HepG2 (cell line): ENCODE measurements at regions not wholly inside any gene's neighbourhood (a gene's known extent, or its start where the extent isn't known, plus 50 kb on each side); places are given as distances from the start of the nearest gene placed in this dataset.

Experiments used
- ATAC-seq: fragments of 200-7000 bp; cut with Tn5 transposase; 3 replicates; pipeline ENCODE4 v1.9.1; 2020; ENCODE audit warnings: mild to moderate bottlenecking, moderate library complexity
- BruUV-seq: library from RNA; stranded (reverse); fragments of 400-500 nt; replicated peaks from 2 replicates; lab custom pipeline; 2021; lab: Mats Ljungman, UMichigan
- CTCF ChIA-PET: fragments of 300-600 bp; formaldehyde crosslinking; extraction: SDS; loops from one replicate; lab custom pipeline; 2021; ENCODE audit warnings: low total read pairs, inconsistent platforms, low intra/inter-chr PET ratio; lab: Yijun Ruan, JAX
- POLR2A ChIA-PET: fragments of 350-600 bp; sonication (Branson Sonifier 250); formaldehyde crosslinking; loops from one replicate; lab custom pipeline; 2020; ENCODE audit warnings: antibody characterized with exemption, inconsistent platforms; lab: Yijun Ruan, JAX
- DNase-seq: peaks from one replicate; pipeline ENCODE4 v3.0.0-alpha.2; 2015; ENCODE audit warnings: low spot score
- FAIRE-seq: peaks from 3 replicates; lab custom pipeline; 2011; peaks lifted over from hg19 to GRCh38; lab: Jason Lieb, UNC
- H2AFZ ChIP-seq: one replicate; pipeline ENCODE4 v1.6.1; 2011; ENCODE audit warnings: low read length, inconsistent platforms
- H3K27ac ChIP-seq: fragments of 300-600 bp; 3 replicates; pipeline ENCODE4 v1.8.0; 2011; ENCODE audit warnings: mixed run types, mild to moderate bottlenecking, mixed read lengths, low read length, inconsistent platforms; ENCODE audit not compliant: insufficient read depth; ENCODE audit errors: extremely low read length
- H3K27me3 ChIP-seq, 2 experiments: fragments of 200-600 bp in 1 of 2; 2 replicates in 1 of 2; 3 replicates in 1 of 2; pipeline versions ENCODE4 v1.6.0 to v1.8.0; 2011; ENCODE audit warnings: low read length in 2 of 2, mild to moderate bottlenecking in 2 of 2, moderate library complexity in 2 of 2, inconsistent platforms in 1 of 2; ENCODE audit not compliant: insufficient read depth in 2 of 2, control insufficient read depth in 1 of 2
- H3K36me3 ChIP-seq, 2 experiments: fragments of 200-600 bp in 1 of 2; replicated peaks in 1 of 2; 2 replicates in 1 of 2; 3 replicates in 1 of 2; pipeline versions ENCODE4 v1.5.1 to v1.8.0; 2011; ENCODE audit warnings: low read length in 2 of 2, inconsistent platforms in 1 of 2; ENCODE audit not compliant: insufficient read depth in 2 of 2, control insufficient read depth in 1 of 2
- H3K4me1 ChIP-seq: 2 replicates; pipeline ENCODE4 v1.5.1; 2012; ENCODE audit warnings: low read length, inconsistent platforms; ENCODE audit not compliant: insufficient read depth
- H3K4me2 ChIP-seq: 2 replicates; pipeline ENCODE4 v1.6.0; 2011; ENCODE audit warnings: low read depth, low read length, inconsistent platforms
- H3K4me3 ChIP-seq, 3 experiments: fragments of 200-600 bp in 1 of 3; sonication (generic), shearing (Covaris generic) in 1 of 3; replicated peaks in 1 of 3; 2 replicates each; pipeline ENCODE4 v1.5.1; 2011 to 2016; ENCODE audit warnings: low read length in 3 of 3, inconsistent platforms in 2 of 3, low read depth in 2 of 3, mild to moderate bottlenecking in 2 of 3, control low read depth in 1 of 3, mixed read lengths in 1 of 3; ENCODE audit not compliant: insufficient read depth in 1 of 3
- H3K79me2 ChIP-seq: one replicate; pipeline ENCODE4 v1.6.1; 2011; ENCODE audit warnings: low read length, inconsistent platforms; ENCODE audit not compliant: insufficient read depth
- H3K9ac ChIP-seq: 2 replicates; pipeline ENCODE4 v1.6.0; 2011; ENCODE audit warnings: mild to moderate bottlenecking, low read depth, low read length, inconsistent platforms; ENCODE audit not compliant: insufficient read depth
- H3K9me3 ChIP-seq: 2 replicates; pipeline ENCODE4 v1.5.1; 2012; ENCODE audit warnings: mild to moderate bottlenecking, low read length
- H4K20me1 ChIP-seq: 2 replicates; pipeline ENCODE4 v1.6.0; 2011; ENCODE audit warnings: inconsistent platforms, mild to moderate bottlenecking, low read length, moderate library complexity; ENCODE audit not compliant: insufficient read depth
- ZBTB38 ChIP-seq: sonication (generic); formaldehyde crosslinking; IDR thresholded peaks from 2 replicates; pipeline ENCODE4 v1.5.1; 2020; ENCODE audit warnings: mild to moderate bottlenecking, missing genetic modification reagents
- WGBS: methylation state at CpG from one replicate; pipeline ENCODE4 v1.1.6; 2017; ENCODE audit warnings: low lambda C conversion rate; 5-methylcytosine and 5-hydroxymethylcytosine counted together
- in situ Hi-C: cut with HindIII; loops from 2 replicates; pipeline ENCODE4 v1.10.0; 2017; ENCODE audit warnings: low pct_unique_long_range_greater_than_20kb; ENCODE audit not compliant: extremely low pct_ligation_motif_present
- intact Hi-C: fragments of 100-400 bp; cut with micrococcal nuclease; formaldehyde crosslinking; loops from one replicate; pipeline ENCODE4 v1.10.0; 2022; ENCODE audit not compliant: unreplicated experiment
- TF ChIP-seq, protein P1 (sequence below): sonication (generic); formaldehyde crosslinking; IDR thresholded peaks from 2 replicates; pipeline ENCODE4 v1.4.0; 2020; ENCODE audit warnings: low read depth, missing genetic modification reagents
- TF ChIP-seq, protein P2 (sequence below): sonication (generic); formaldehyde crosslinking; IDR thresholded peaks from 2 replicates; pipeline ENCODE4 v1.5.1; 2020; ENCODE audit warnings: mild to moderate bottlenecking, moderate library complexity, missing genetic modification reagents

- Histone ChIP-seq H3K4me2 (no peak overlapping the region), H3K9ac (no peak overlapping the region), H3K4me3 (no peak overlapping the region)
- no peak for TF ChIP-seq ZBTB38
- TF ChIP-seq, protein P1, sequence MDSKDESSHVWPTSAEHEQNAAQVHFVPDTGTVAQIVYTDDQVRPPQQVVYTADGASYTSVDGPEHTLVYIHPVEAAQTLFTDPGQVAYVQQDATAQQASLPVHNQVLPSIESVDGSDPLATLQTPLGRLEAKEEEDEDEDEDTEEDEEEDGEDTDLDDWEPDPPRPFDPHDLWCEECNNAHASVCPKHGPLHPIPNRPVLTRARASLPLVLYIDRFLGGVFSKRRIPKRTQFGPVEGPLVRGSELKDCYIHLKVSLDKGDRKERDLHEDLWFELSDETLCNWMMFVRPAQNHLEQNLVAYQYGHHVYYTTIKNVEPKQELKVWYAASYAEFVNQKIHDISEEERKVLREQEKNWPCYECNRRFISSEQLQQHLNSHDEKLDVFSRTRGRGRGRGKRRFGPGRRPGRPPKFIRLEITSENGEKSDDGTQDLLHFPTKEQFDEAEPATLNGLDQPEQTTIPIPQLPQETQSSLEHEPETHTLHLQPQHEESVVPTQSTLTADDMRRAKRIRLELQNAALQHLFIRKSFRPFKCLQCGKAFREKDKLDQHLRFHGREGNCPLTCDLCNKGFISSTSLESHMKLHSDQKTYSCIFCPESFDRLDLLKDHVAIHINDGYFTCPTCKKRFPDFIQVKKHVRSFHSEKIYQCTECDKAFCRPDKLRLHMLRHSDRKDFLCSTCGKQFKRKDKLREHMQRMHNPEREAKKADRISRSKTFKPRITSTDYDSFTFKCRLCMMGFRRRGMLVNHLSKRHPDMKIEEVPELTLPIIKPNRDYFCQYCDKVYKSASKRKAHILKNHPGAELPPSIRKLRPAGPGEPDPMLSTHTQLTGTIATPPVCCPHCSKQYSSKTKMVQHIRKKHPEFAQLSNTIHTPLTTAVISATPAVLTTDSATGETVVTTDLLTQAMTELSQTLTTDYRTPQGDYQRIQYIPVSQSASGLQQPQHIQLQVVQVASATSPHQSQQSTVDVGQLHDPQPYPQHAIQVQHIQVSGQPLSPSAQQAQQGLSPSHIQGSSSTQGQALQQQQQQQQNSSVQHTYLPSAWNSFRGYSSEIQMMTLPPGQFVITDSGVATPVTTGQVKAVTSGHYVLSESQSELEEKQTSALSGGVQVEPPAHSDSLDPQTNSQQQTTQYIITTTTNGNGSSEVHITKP (CRISPR knock-in tag), result no peak
- TF ChIP-seq, protein P2, sequence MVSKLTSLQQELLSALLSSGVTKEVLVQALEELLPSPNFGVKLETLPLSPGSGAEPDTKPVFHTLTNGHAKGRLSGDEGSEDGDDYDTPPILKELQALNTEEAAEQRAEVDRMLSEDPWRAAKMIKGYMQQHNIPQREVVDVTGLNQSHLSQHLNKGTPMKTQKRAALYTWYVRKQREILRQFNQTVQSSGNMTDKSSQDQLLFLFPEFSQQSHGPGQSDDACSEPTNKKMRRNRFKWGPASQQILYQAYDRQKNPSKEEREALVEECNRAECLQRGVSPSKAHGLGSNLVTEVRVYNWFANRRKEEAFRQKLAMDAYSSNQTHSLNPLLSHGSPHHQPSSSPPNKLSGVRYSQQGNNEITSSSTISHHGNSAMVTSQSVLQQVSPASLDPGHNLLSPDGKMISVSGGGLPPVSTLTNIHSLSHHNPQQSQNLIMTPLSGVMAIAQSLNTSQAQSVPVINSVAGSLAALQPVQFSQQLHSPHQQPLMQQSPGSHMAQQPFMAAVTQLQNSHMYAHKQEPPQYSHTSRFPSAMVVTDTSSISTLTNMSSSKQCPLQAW (CRISPR knock-in tag), result no peak
- TF ChIP-seq, all 625 proteins: peak for 0
- CTCF ChIA-PET, result no interaction called here
- Histone ChIP-seq H3K27ac (no peak overlapping the region), H2AFZ (no peak overlapping the region), H3K9me3 (no peaks in the 10 kb centered on the region), H4K20me1 (no peaks in the 10 kb centered on the region), H3K27me3 (no peaks in the 10 kb centered on the region), H3K79me2 (no peaks in the 10 kb centered on the region), H3K4me1 (peaks cover 11% of the 10 kb centered on the region), H3K36me3 (no peaks in the 10 kb centered on the region)
- intact Hi-C loops (no loop called here), in situ Hi-C loops (no loop called here)
- no TSS peak for BruUV-seq
- ATAC-seq (no peak), FAIRE-seq (no peak), DNase-seq (no peak)
- WGBS, result 14% methylated on average over 3 of the region's 3 CpGs
- POLR2A ChIA-PET, result no interaction called here
Measured at GRCh38 chr4:81814987-81815541, 343.4 kb upstream of the RASGEF1B start.
